Stimulated activated naive B cell treated with anti-CD40 and anti-IgM and Interleukin-4, amounts not matched to agents 10 μg/mL and 1 μg/mL and 100 μg/mL, for 72 hours (primary cell): ENCODE measurements at regions not wholly inside any gene's neighbourhood (a gene's known extent, or its start where the extent isn't known, plus 50 kb on each side); places are given as distances from the start of the nearest gene placed in this dataset.

Experiments
- ATAC-seq, 2 donors: fragments of 150-1000 bp; cut with Tn5 transposase; replicated peaks; 2 replicates each; pipeline ENCODE4 v1.10.0; 2021; ENCODE audit warnings: moderate library complexity in 1 of 2
- DNase-seq: peaks from one replicate; pipeline ENCODE4 v3.0.0; 2021
- H3K27ac Mint-ChIP-seq: one replicate; pipeline ENCODE4 v1.8.0; 2022; ENCODE audit warnings: mild to moderate bottlenecking, mixed read lengths
- H3K27me3 Mint-ChIP-seq, 2 donors: one replicate each; pipeline ENCODE4 v1.8.0; 2022; ENCODE audit warnings: mixed read lengths in 2 of 2
- H3K36me3 Mint-ChIP-seq, 2 donors: one replicate each; pipeline ENCODE4 v1.8.0; 2022; ENCODE audit warnings: mixed read lengths in 2 of 2, mild to moderate bottlenecking in 1 of 2
- H3K4me1 Mint-ChIP-seq, 2 donors: one replicate each; pipeline ENCODE4 v1.8.0; 2022; ENCODE audit warnings: mixed read lengths in 2 of 2, mild to moderate bottlenecking in 1 of 2
- H3K4me3 Mint-ChIP-seq, 2 donors: one replicate each; pipeline ENCODE4 v1.8.0; 2022; ENCODE audit warnings: mild to moderate bottlenecking in 2 of 2, mixed read lengths in 2 of 2, moderate library complexity in 1 of 2
- H3K9me3 Mint-ChIP-seq, 2 donors: one replicate each; pipeline ENCODE4 v1.8.0; 2022; ENCODE audit warnings: mixed read lengths in 2 of 2, mild to moderate bottlenecking in 1 of 2

DNA sequence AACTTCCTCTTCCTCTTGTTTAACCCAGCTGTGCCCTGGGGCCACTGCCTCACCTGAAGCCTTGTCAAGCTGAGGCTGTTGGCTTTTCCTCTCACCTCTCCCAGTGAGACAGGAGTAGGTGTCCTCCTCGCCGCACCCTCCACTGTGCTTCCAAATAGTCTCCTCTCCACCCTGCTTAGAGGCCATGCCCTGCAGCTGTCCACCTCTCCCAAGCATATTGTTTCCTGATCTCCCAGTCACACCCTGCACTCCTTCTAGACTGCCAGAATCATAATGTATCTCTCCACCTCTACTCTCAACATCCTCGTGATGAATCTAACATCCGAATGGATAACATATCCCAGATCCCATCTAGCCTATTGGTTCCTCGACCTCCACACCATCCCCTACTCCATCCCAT is 196.3 kb upstream of the GHITM start:
- ATAC-seq = no peak
- H3K4me3 Mint-ChIP-seq = no peak overlapping the region
- peaks cover 0 to 5% of the 10 kb centered on the region in 2 donors for H3K27me3 Mint-ChIP-seq
- no peaks in the 10 kb centered on the region for H3K36me3 Mint-ChIP-seq
- H3K4me1 Mint-ChIP-seq = no peaks in the 10 kb centered on the region
- no peaks in the 10 kb centered on the region for H3K9me3 Mint-ChIP-seq
- no peak for DNase-seq
- no peak overlapping the region for H3K27ac Mint-ChIP-seq

GRCh38 chr10:83943920-83944319 is 195.4 kb upstream of the GHITM start:
- no peak overlapping the region for H3K4me3 Mint-ChIP-seq
- no peak for DNase-seq
- H3K36me3 Mint-ChIP-seq = no peaks in the 10 kb centered on the region
- ATAC-seq = no peak
- no peaks in the 10 kb centered on the region for H3K9me3 Mint-ChIP-seq
- no peak overlapping the region for H3K27ac Mint-ChIP-seq
- H3K4me1 Mint-ChIP-seq = no peaks in the 10 kb centered on the region
- peaks cover 0 to 5% of the 10 kb centered on the region in 2 donors for H3K27me3 Mint-ChIP-seq

DNA sequence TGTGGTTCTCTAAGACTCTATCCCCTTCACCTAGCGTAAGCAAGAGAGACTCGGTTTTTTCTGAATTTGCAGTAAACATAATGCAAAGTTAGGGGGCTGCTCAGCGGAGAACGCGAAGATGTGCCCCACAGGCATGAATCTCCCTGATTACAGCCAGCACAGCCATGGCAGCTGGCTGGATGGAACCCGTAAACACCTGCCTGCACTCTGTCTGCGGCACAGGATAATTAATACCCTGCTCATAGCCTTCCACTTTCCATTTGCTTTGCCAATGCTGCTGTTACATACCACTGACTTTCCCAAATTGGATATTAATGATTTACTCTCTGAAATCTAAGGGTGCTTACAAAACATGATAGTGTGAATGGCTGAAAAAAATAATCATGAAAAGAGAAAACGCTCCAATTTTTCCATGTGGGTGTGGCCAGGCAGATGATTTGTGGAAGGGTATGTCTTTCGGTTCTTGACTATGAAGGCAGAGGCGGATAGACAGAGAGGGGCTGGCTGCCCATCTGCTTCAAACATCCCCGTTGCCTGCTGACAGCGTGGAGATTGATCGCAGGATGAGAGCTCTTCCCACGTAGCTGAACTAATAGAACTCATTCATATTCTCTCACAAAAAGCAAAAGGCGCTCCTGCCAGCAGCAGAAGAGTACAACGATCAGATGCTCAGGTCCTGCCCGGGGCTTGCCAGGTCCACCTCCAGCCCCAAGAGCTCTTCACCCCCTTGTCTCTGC is 193.2 kb upstream of the GHITM start:
- DNase-seq (no peak), ATAC-seq (no peak)
- Mint-ChIP-seq H3K4me3 (no peak overlapping the region), H3K27ac (no peak overlapping the region), H3K4me1 (no peaks in the 10 kb centered on the region), H3K36me3 (no peaks in the 10 kb centered on the region), H3K27me3 (peaks cover 0 to 5% of the 10 kb centered on the region in 2 donors), H3K9me3 (no peaks in the 10 kb centered on the region)

GRCh38 chr10:83952314-83952713 is 187.0 kb upstream of the GHITM start:
- Mint-ChIP-seq H3K27me3 (peaks cover 0 to 5% of the 10 kb centered on the region in 2 donors), H3K9me3 (no peaks in the 10 kb centered on the region), H3K4me3 (no peak overlapping the region), H3K27ac (no peak overlapping the region), H3K4me1 (no peaks in the 10 kb centered on the region), H3K36me3 (no peaks in the 10 kb centered on the region)
- ATAC-seq (no peak), DNase-seq (no peak)

- Mint-ChIP-seq H3K27me3 (peaks cover 0 to 5% of the 10 kb centered on the region in 2 donors), H3K36me3 (no peaks in the 10 kb centered on the region), H3K9me3 (no peaks in the 10 kb centered on the region), H3K4me1 (no peaks in the 10 kb centered on the region), H3K4me3 (no peak overlapping the region), H3K27ac (no peak overlapping the region)
- no peak for ATAC-seq
- no peak for DNase-seq
These were observed 185.7 kb upstream of the GHITM start for GRCh38 chr10:83953589-83953988.

GRCh38 chr10:83954193-83954799 is 185.0 kb upstream of the GHITM start:
- DNase-seq (no peak), ATAC-seq (no peak)
- H3K4me3 Mint-ChIP-seq = no peak overlapping the region
- H3K36me3 Mint-ChIP-seq = no peaks in the 10 kb centered on the region
- no peak overlapping the region for H3K27ac Mint-ChIP-seq
- no peaks in the 10 kb centered on the region for H3K9me3 Mint-ChIP-seq
- H3K4me1 Mint-ChIP-seq = no peaks in the 10 kb centered on the region
- peaks cover 0 to 5% of the 10 kb centered on the region in 2 donors for H3K27me3 Mint-ChIP-seq

GRCh38 chr10:83955406-83955805 is 183.9 kb upstream of the GHITM start:
- Mint-ChIP-seq H3K4me3 (no peak overlapping the region), H3K4me1 (no peaks in the 10 kb centered on the region), H3K9me3 (no peaks in the 10 kb centered on the region), H3K27ac (no peak overlapping the region), H3K36me3 (no peaks in the 10 kb centered on the region), H3K27me3 (peaks cover 0 to 5% of the 10 kb centered on the region in 2 donors)
- DNase-seq (no peak), ATAC-seq (no peak)

DNA sequence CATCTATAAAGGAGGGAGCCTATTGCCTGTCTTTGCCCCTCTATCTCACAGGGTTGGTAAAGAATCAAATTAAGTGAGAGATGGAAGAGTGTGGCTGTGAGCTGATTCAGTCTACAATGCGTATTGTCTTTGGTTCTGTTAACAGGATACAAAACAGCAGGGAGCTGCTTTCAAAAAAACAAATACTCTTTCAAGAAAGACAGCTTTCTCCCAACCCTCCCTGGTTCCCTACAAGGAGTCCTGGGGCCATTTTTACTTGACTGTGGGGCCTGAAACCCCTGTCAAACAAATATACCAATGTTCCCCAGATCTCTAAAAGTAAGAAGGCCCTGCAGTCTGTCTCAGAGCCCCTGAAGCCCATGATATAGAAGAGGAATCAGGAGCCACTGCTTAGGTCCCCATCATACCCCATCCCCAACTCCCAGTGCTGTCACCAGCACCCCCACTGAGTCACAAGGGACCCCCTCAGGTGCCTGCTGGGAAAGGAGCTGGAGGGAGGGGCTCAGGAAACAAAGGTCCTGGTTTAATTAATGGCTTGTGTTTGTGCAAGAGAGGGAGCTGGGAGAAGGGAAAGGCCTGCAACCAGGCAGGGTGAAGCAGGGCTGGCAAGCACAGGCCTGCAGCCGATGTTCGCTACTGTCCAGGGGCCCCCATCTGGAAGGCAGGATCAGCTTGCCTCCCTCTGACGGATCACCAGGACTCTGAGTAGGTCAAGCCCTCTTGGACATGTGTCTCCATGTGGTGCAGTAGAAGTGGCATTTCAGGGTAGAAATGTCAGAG is 182.0 kb upstream of the GHITM start:
- no peaks in the 10 kb centered on the region for H3K9me3 Mint-ChIP-seq
- H3K27ac Mint-ChIP-seq = no peak overlapping the region
- DNase-seq (no peak), ATAC-seq (no peak)
- H3K4me3 Mint-ChIP-seq = no peak overlapping the region
- no peaks in the 10 kb centered on the region for H3K4me1 Mint-ChIP-seq
- H3K27me3 Mint-ChIP-seq = peaks cover 0 to 5% of the 10 kb centered on the region in 2 donors
- no peaks in the 10 kb centered on the region for H3K36me3 Mint-ChIP-seq

DNA sequence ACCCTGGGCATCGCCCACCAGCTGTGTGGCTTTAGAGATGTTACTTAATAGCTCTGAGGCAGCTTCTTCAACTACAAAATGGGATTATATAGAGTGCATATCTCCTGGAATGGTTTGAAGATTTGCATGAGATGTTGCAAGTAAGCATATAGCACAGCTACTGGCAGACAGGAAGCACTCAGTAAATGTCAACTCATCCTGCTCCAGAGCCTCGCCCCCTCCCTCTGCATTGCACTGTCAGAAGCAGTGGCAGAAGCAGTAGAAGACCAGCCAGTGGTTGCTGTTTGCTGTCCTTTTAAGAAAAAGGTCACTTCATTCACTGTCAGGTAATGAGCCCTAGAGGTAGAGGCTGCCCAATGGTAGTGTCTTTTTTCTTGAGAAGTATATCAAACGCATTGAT is 180.0 kb upstream of the GHITM start:
- no peaks in the 10 kb centered on the region for H3K36me3 Mint-ChIP-seq
- H3K9me3 Mint-ChIP-seq = no peaks in the 10 kb centered on the region
- ATAC-seq = no peak
- H3K27ac Mint-ChIP-seq = no peak overlapping the region
- H3K27me3 Mint-ChIP-seq = no peaks in the 10 kb centered on the region
- no peaks in the 10 kb centered on the region for H3K4me1 Mint-ChIP-seq
- DNase-seq = no peak
- no peak overlapping the region for H3K4me3 Mint-ChIP-seq

DNA sequence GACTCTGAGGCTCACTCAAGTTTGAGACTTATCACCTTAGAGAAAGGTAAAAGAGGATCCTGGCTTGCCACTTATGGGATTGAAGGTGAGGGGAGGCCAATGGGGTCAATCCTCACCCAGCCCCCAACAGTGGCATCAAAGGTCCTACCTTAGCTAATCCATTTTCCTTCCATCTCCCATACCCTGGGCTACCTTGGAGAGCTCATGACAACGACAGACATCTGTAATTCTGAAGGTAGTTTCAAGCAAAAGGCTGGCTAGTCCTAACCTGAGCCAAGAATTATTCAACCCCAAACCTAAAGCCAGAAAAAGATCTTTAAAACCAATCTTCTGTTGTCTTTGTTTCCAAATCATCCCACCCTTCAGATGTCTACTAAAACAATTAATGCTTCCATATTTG is 179.2 kb upstream of the GHITM start:
- Mint-ChIP-seq H3K4me1 (no peaks in the 10 kb centered on the region), H3K9me3 (no peaks in the 10 kb centered on the region), H3K36me3 (no peaks in the 10 kb centered on the region), H3K27me3 (no peaks in the 10 kb centered on the region), H3K4me3 (no peak overlapping the region), H3K27ac (no peak overlapping the region)
- ATAC-seq (no peak), DNase-seq (no peak)

GRCh38 chr10:83961620-83962019 is 177.7 kb upstream of the GHITM start:
- DNase-seq = no peak
- no peak overlapping the region for H3K27ac Mint-ChIP-seq
- no peaks in the 10 kb centered on the region for H3K9me3 Mint-ChIP-seq
- no peak for ATAC-seq
- H3K4me3 Mint-ChIP-seq = no peak overlapping the region
- no peaks in the 10 kb centered on the region for H3K27me3 Mint-ChIP-seq
- H3K4me1 Mint-ChIP-seq = no peaks in the 10 kb centered on the region
- H3K36me3 Mint-ChIP-seq = no peaks in the 10 kb centered on the region

DNA sequence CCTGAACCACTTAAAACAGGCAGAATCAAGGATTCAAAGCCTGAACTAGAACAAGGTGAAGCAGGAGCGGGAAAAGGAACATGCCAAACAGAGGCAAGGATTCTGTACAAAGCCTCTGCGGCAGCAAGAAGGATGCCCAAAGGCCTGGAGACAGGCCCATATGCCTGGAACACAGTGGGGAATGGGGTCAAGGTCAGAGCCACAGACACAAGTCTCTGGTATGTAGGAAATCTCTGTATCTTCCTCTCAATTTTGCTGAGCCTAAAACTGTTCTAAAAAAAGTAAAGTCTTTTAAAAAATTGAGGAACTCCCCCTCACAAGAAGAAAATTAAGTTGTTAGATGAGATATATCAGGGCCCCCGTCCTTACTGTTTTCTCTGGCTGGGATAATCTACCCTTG is 175.9 kb upstream of the GHITM start:
- DNase-seq (no peak), ATAC-seq (no peak)
- H3K27me3 Mint-ChIP-seq = no peaks in the 10 kb centered on the region
- no peaks in the 10 kb centered on the region for H3K4me1 Mint-ChIP-seq
- H3K4me3 Mint-ChIP-seq = no peak overlapping the region
- H3K36me3 Mint-ChIP-seq = no peaks in the 10 kb centered on the region
- H3K27ac Mint-ChIP-seq = no peak overlapping the region
- H3K9me3 Mint-ChIP-seq = peaks cover 0 to 1% of the 10 kb centered on the region in 2 donors

- H3K4me1 Mint-ChIP-seq = no peaks in the 10 kb centered on the region
These were observed 173.8 kb upstream of the GHITM start for GRCh38 chr10:83965473-83965872.

GRCh38 chr10:83968052-83968451 is 171.3 kb upstream of the GHITM start:
- ATAC-seq (no peak), DNase-seq (no peak)
- H3K27me3 Mint-ChIP-seq = no peaks in the 10 kb centered on the region
- no peak overlapping the region for H3K27ac Mint-ChIP-seq
- H3K4me3 Mint-ChIP-seq = no peak overlapping the region
- H3K36me3 Mint-ChIP-seq = no peaks in the 10 kb centered on the region
- H3K9me3 Mint-ChIP-seq = peaks cover 0 to 1% of the 10 kb centered on the region in 2 donors
- H3K4me1 Mint-ChIP-seq = no peaks in the 10 kb centered on the region

More at GRCh38 chr10:83965473-83965872, 173.8 kb upstream of the GHITM start:
- DNase-seq (no peak), ATAC-seq (no peak)
- Mint-ChIP-seq H3K4me3 (no peak overlapping the region), H3K36me3 (no peaks in the 10 kb centered on the region), H3K9me3 (peaks cover 0 to 1% of the 10 kb centered on the region in 2 donors), H3K27me3 (no peaks in the 10 kb centered on the region), H3K27ac (no peak overlapping the region)
